MM.1S (cell line): ENCODE measurements at regions not wholly inside any gene's neighbourhood (a gene's known extent, or its start where the extent isn't known, plus 50 kb on each side); places are given as distances from the start of the nearest gene placed in this dataset.

Experiments
- DNase-seq: peaks from one replicate; pipeline ENCODE4 v3.0.0-alpha.2; 2015
- H2AFZ ChIP-seq: fragments of 300-600 bp; sonication (generic); 2 replicates; pipeline ENCODE4 v1.6.0; 2016; ENCODE audit warnings: antibody characterized with exemption, low read length
- H3F3A ChIP-seq: fragments of 300-600 bp; sonication (generic); 2 replicates; pipeline ENCODE4 v1.6.1; 2016; ENCODE audit warnings: mild to moderate bottlenecking, antibody characterized with exemption, low read length, moderate library complexity, mixed read lengths; ENCODE audit not compliant: insufficient read depth
- H3K27ac ChIP-seq: fragments of 300-600 bp; sonication (generic); 2 replicates; pipeline ENCODE4 v1.5.1; 2016; ENCODE audit warnings: mild to moderate bottlenecking, low read length
- H3K27me3 ChIP-seq: fragments of 300-600 bp; sonication (generic); replicated peaks from 2 replicates; pipeline ENCODE4 v1.6.0; 2016; ENCODE audit warnings: low read length; ENCODE audit not compliant: insufficient read depth
- H3K36me3 ChIP-seq: fragments of 300-600 bp; sonication (generic); replicated peaks from 2 replicates; pipeline ENCODE4 v1.6.1; 2016; ENCODE audit warnings: mild to moderate bottlenecking, low read length, mixed read lengths; ENCODE audit not compliant: insufficient read depth
- H3K4me1 ChIP-seq: fragments of 300-600 bp; sonication (generic); 2 replicates; pipeline ENCODE4 v1.6.1; 2016; ENCODE audit warnings: low read length, mixed read lengths
- H3K4me2 ChIP-seq: fragments of 300-600 bp; sonication (generic); 2 replicates; pipeline ENCODE4 v1.6.0; 2016; ENCODE audit warnings: low read depth, low read length
- H3K4me3 ChIP-seq: fragments of 300-600 bp; sonication (generic); 2 replicates; pipeline ENCODE4 v1.5.1; 2016; ENCODE audit warnings: low read length, mixed read lengths
- H3K79me2 ChIP-seq: fragments of 300-600 bp; sonication (generic); 2 replicates; pipeline ENCODE4 v1.6.1; 2016; ENCODE audit warnings: mixed run types, low read length, mixed read lengths
- H3K9ac ChIP-seq: fragments of 300-600 bp; sonication (generic); 2 replicates; pipeline ENCODE4 v1.6.1; 2016; ENCODE audit warnings: low read length, mixed read lengths
- H3K9me2 ChIP-seq: fragments of 300-600 bp; sonication (generic); replicated peaks from 2 replicates; pipeline ENCODE4 v1.6.1; 2016; ENCODE audit warnings: mild to moderate bottlenecking, low read length, mixed read lengths; ENCODE audit not compliant: insufficient read depth
- H3K9me3 ChIP-seq: fragments of 300-600 bp; sonication (generic); replicated peaks from 2 replicates; pipeline ENCODE4 v1.6.1; 2016; ENCODE audit warnings: mild to moderate bottlenecking, low read length, mixed read lengths; ENCODE audit not compliant: insufficient read depth
- H4K20me1 ChIP-seq: fragments of 300-600 bp; sonication (generic); 2 replicates; pipeline ENCODE4 v1.6.1; 2016; ENCODE audit warnings: mild to moderate bottlenecking, low read length, moderate library complexity, mixed read lengths; ENCODE audit not compliant: insufficient read depth
- EZH2 ChIP-seq: fragments of 300-600 bp; sonication (generic); optimal IDR thresholded peaks from 2 replicates; pipeline ENCODE3; 2017; ENCODE audit warnings: low read depth, mild to moderate bottlenecking, antibody characterized with exemption, low read length, mixed read lengths
- EZH2phosphoT487 ChIP-seq: fragments of 300-600 bp; sonication (generic); IDR thresholded peaks from 2 replicates; pipeline ENCODE4 v1.6.1; 2018; ENCODE audit warnings: antibody characterized with exemption, low read length
- TF ChIP-seq, protein P1 (sequence below): fragments of 300-600 bp; sonication (generic); IDR thresholded peaks from 2 replicates; pipeline ENCODE4 v1.5.1; 2016; ENCODE audit warnings: antibody characterized with exemption, low read length, mixed read lengths

DNA sequence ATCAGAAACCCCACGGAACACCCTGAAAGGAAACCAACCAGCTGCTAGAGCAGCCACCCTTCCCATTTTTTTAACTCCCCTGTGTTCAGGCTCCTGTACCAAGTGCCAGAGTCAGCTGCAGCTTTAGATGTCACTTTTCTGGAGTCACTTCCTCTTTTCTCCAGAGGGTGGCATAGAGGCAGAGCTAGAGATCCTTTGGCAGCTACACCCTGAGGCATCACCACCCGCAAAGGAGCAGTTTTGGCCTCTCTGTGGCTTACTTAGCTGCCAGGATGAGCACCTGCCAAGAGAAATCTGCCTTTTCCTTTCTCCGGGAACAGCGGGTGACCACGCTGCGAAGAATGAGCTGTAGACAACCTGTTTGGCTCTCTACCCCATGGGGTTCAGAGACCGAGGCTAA is 58.0 kb upstream of the CHRDL1 start:
- TF ChIP-seq, protein P1, sequence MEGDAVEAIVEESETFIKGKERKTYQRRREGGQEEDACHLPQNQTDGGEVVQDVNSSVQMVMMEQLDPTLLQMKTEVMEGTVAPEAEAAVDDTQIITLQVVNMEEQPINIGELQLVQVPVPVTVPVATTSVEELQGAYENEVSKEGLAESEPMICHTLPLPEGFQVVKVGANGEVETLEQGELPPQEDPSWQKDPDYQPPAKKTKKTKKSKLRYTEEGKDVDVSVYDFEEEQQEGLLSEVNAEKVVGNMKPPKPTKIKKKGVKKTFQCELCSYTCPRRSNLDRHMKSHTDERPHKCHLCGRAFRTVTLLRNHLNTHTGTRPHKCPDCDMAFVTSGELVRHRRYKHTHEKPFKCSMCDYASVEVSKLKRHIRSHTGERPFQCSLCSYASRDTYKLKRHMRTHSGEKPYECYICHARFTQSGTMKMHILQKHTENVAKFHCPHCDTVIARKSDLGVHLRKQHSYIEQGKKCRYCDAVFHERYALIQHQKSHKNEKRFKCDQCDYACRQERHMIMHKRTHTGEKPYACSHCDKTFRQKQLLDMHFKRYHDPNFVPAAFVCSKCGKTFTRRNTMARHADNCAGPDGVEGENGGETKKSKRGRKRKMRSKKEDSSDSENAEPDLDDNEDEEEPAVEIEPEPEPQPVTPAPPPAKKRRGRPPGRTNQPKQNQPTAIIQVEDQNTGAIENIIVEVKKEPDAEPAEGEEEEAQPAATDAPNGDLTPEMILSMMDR = peak; percentile 35
- TF ChIP-seq EZH2 = no peak
- DNase-seq = peak; percentile 23

DNA sequence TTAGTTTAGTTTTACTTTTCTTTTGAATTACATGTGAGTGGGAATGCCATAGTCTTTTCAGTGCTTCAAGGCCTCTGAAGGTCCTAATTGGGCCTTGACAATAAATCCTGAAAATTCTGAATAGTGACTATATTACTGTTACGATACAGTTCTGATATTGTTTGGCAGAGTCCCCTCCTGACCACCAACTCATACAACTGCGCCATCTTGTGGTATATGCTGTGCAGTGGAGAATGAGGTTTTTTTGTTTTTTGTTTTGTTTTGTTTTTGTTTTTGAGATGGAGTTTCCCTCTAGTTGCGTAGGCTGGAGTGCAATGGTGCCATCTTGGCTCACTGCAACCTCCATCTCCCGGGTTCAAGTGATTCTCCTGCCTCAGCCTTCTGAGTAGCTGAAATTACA is 56.6 kb upstream of the CHRDL1 start:
- Histone ChIP-seq H4K20me1 (no peaks in the 10 kb centered on the region), H3K9ac (no peak overlapping the region), H3K36me3 (no peaks in the 10 kb centered on the region), H3K9me2 (no peaks in the 10 kb centered on the region), H3F3A (no peaks in the 10 kb centered on the region), H2AFZ (peak overlapping the region; percentile 17; the same call in 1 of the 2 replicates), H3K9me3 (no peaks in the 10 kb centered on the region), H3K4me2 (peak overlapping the region; percentile 46), H3K79me2 (no peaks in the 10 kb centered on the region), H3K4me1 (peaks cover 12% of the 10 kb centered on the region), H3K27ac (no peak overlapping the region; the same call in 1 of the 2 replicates), H3K4me3 (peak overlapping the region; percentile 17; the same call in 1 of the 2 replicates), H3K27me3 (no peaks in the 10 kb centered on the region)
- DNase-seq = peak; percentile 46
- TF ChIP-seq EZH2 = no peak
- TF ChIP-seq, protein P1 = peak; percentile 63

More for the DNA sequence above, 58.0 kb upstream of the CHRDL1 start:
- H3K27ac ChIP-seq = no peak overlapping the region
- H2AFZ ChIP-seq = no peak overlapping the region
- no peaks in the 10 kb centered on the region for H3K27me3 ChIP-seq
- no peaks in the 10 kb centered on the region for H3F3A ChIP-seq
- no peaks in the 10 kb centered on the region for H3K9me3 ChIP-seq
- H3K9ac ChIP-seq = no peak overlapping the region
- peaks cover 12% of the 10 kb centered on the region for H3K4me1 ChIP-seq
- no peak overlapping the region for H3K4me3 ChIP-seq
- no peaks in the 10 kb centered on the region for H3K9me2 ChIP-seq
- no peaks in the 10 kb centered on the region for H4K20me1 ChIP-seq
- H3K79me2 ChIP-seq = no peaks in the 10 kb centered on the region
- no peaks in the 10 kb centered on the region for H3K36me3 ChIP-seq
- H3K4me2 ChIP-seq = no peak overlapping the region

DNA sequence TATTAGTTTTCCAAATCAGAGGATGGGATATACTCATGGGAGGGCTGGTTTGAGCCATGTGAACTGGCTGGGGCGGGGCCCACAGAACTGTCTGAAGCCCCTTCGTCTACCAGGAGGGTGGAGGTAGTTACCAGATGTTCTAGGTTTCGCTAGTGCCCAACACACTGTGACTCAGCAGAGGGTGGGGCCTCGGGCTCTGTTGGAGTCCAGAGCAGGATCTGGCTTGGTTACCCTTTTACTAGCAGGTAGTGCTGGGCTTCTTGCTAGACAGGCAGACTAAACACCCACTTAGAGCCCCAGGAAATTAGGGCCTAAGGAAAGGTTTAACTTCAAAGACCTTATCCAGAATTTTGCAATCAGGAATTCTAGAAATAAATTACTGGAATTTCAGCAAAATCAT is 56.2 kb upstream of the CHRDL1 start:
- peak overlapping the region; percentile 46 for H3K4me2 ChIP-seq

More for the DNA sequence above, 56.2 kb upstream of the CHRDL1 start:
- Histone ChIP-seq H3K4me3 (peak overlapping the region; percentile 17; the same call in 1 of the 2 replicates), H3K4me1 (peaks cover 12% of the 10 kb centered on the region), H3K9me3 (no peaks in the 10 kb centered on the region), H3K36me3 (no peaks in the 10 kb centered on the region), H3K9me2 (no peaks in the 10 kb centered on the region), H2AFZ (peak overlapping the region; percentile 17; the same call in 1 of the 2 replicates), H3K27me3 (no peaks in the 10 kb centered on the region), H3K9ac (no peak overlapping the region), H4K20me1 (no peaks in the 10 kb centered on the region), H3F3A (no peaks in the 10 kb centered on the region), H3K27ac (no peak overlapping the region; the same call in 1 of the 2 replicates), H3K79me2 (no peaks in the 10 kb centered on the region)
- DNase-seq = peak; percentile 56
- TF ChIP-seq EZH2phosphoT487 (no peak), EZH2 (no peak)
- TF ChIP-seq, protein P1 = no peak
